ENCODE measurements at regions not wholly inside any gene's neighbourhood (a gene's known extent, or its start where the extent isn't known, plus 50 kb on each side); places are given as distances from the start of the nearest gene placed in this dataset.

GRCh38 chr16:17696616-17697015 lies 225.9 kb upstream of the XYLT1 start:
- no peak overlapping the region for H3K27ac Mint-ChIP-seq (ENCODE audit: unreplicated experiment)
- H3K36me3 Mint-ChIP-seq (ENCODE audit: low read depth): no peaks in the 10 kb centered on the region
- peaks cover 4% of the 10 kb centered on the region for H3K9me3 Mint-ChIP-seq (ENCODE audit: low read depth)
- no peaks in the 10 kb centered on the region for H3K4me1 Mint-ChIP-seq (ENCODE audit: low read depth)
- DNase-seq (ENCODE audit: low spot score): no peak
- H3K4me3 Mint-ChIP-seq (ENCODE audit: unreplicated experiment): no peak overlapping the region
- TF ChIP-seq, protein P1, sequence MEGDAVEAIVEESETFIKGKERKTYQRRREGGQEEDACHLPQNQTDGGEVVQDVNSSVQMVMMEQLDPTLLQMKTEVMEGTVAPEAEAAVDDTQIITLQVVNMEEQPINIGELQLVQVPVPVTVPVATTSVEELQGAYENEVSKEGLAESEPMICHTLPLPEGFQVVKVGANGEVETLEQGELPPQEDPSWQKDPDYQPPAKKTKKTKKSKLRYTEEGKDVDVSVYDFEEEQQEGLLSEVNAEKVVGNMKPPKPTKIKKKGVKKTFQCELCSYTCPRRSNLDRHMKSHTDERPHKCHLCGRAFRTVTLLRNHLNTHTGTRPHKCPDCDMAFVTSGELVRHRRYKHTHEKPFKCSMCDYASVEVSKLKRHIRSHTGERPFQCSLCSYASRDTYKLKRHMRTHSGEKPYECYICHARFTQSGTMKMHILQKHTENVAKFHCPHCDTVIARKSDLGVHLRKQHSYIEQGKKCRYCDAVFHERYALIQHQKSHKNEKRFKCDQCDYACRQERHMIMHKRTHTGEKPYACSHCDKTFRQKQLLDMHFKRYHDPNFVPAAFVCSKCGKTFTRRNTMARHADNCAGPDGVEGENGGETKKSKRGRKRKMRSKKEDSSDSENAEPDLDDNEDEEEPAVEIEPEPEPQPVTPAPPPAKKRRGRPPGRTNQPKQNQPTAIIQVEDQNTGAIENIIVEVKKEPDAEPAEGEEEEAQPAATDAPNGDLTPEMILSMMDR (IDR thresholded peaks at IDR 0.05): no peak
- H3K27me3 Mint-ChIP-seq (ENCODE audit: low read depth): no peaks in the 10 kb centered on the region

GRCh38 chr16:17692484-17692883 lies 221.7 kb upstream of the XYLT1 start:
- Mint-ChIP-seq H3K4me1 (ENCODE audit: low read depth) (no peaks in the 10 kb centered on the region), H3K27me3 (ENCODE audit: low read depth) (no peaks in the 10 kb centered on the region), H3K4me3 (ENCODE audit: unreplicated experiment) (no peak overlapping the region), H3K36me3 (ENCODE audit: low read depth) (no peaks in the 10 kb centered on the region), H3K27ac (ENCODE audit: unreplicated experiment) (no peak overlapping the region), H3K9me3 (ENCODE audit: low read depth) (peaks cover 3% of the 10 kb centered on the region)
- no peak for DNase-seq (ENCODE audit: low spot score)
- TF ChIP-seq, protein P1 (IDR thresholded peaks at IDR 0.05): no peak

- no peaks in the 10 kb centered on the region for H3K4me1 Mint-ChIP-seq (ENCODE audit: low read depth)
- peaks cover 5% of the 10 kb centered on the region for H3K9me3 Mint-ChIP-seq (ENCODE audit: low read depth)
- H3K27me3 Mint-ChIP-seq (ENCODE audit: low read depth): no peaks in the 10 kb centered on the region
- no peaks in the 10 kb centered on the region for H3K36me3 Mint-ChIP-seq (ENCODE audit: low read depth)
- TF ChIP-seq, protein P1 (IDR thresholded peaks at IDR 0.05): no peak
- DNase-seq (ENCODE audit: low spot score): no peak
- no peak overlapping the region for H3K27ac Mint-ChIP-seq (ENCODE audit: unreplicated experiment)
- no peak overlapping the region for H3K4me3 Mint-ChIP-seq (ENCODE audit: unreplicated experiment)
Observed at GRCh38 chr16:17691899-17692176, 221.1 kb upstream of the XYLT1 start.

GRCh38 chr16:17691106-17691898 lies 220.5 kb upstream of the XYLT1 start:
- TF ChIP-seq, protein P1 (IDR thresholded peaks at IDR 0.05): no peak
- H3K9me3 Mint-ChIP-seq (ENCODE audit: low read depth): peaks cover 5% of the 10 kb centered on the region
- no peak for DNase-seq (ENCODE audit: low spot score)
- no peak overlapping the region for H3K27ac Mint-ChIP-seq (ENCODE audit: unreplicated experiment)
- no peak overlapping the region for H3K4me3 Mint-ChIP-seq (ENCODE audit: unreplicated experiment)
- H3K36me3 Mint-ChIP-seq (ENCODE audit: low read depth): no peaks in the 10 kb centered on the region
- H3K4me1 Mint-ChIP-seq (ENCODE audit: low read depth): no peaks in the 10 kb centered on the region
- no peaks in the 10 kb centered on the region for H3K27me3 Mint-ChIP-seq (ENCODE audit: low read depth)

DNA sequence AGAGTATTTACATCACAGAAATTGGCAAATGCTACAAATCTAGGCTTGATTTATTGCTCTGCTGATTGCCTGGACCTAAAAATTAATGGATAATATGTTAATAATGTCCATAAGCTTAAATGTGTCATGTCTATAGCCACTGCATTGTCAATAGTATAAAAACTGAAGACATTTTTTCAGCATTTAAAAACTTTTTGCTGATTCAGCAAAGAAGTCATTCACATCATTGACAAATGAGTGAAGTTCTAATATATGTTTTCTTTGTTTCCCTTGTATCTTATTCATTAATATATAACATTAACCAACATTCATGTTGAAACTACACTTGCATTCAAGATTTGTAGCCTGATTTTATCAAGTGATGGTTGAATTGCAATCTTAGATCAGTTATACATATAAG lies 214.7 kb upstream of the XYLT1 start:
- no peak for DNase-seq (ENCODE audit: low spot score)
- Mint-ChIP-seq H3K4me3 (ENCODE audit: unreplicated experiment) (no peak overlapping the region), H3K27me3 (ENCODE audit: low read depth) (no peaks in the 10 kb centered on the region), H3K36me3 (ENCODE audit: low read depth) (no peaks in the 10 kb centered on the region), H3K4me1 (ENCODE audit: low read depth) (no peaks in the 10 kb centered on the region), H3K27ac (ENCODE audit: unreplicated experiment) (no peak overlapping the region), H3K9me3 (ENCODE audit: low read depth) (peaks cover 16% of the 10 kb centered on the region)
- TF ChIP-seq, protein P1 (IDR thresholded peaks at IDR 0.05): no peak
